NT2/D1 (cell line): ENCODE measurements at regions not wholly inside any gene's neighbourhood (a gene's known extent, or its start where the extent isn't known, plus 50 kb on each side); places are given as distances from the start of the nearest gene placed in this dataset.

Source experiments
- SUZ12 ChIP-seq: IDR thresholded peaks from 2 replicates; pipeline ENCODE4 v1.6.1; 2011; ENCODE audit not compliant: insufficient read length, insufficient read depth; ENCODE audit errors: extremely low read depth
- YY1 ChIP-seq: IDR thresholded peaks from 2 replicates; pipeline ENCODE4 v1.6.1; 2011; ENCODE audit not compliant: insufficient read length, insufficient read depth
- ZNF274 ChIP-seq: IDR thresholded peaks from 2 replicates; pipeline ENCODE4 v1.6.1; 2011; ENCODE audit warnings: mild to moderate bottlenecking, low read depth, low read length

- TF ChIP-seq YY1: no peak
- no peak for TF ChIP-seq ZNF274
- TF ChIP-seq SUZ12: no peak
These were observed 242.2 kb downstream of the ENGASE start for GRCh38 chr17:79316805-79317204.
